B cell (primary cell): ENCODE measurements at regions not wholly inside any gene's neighbourhood (a gene's known extent, or its start where the extent isn't known, plus 50 kb on each side); places are given as distances from the start of the nearest gene placed in this dataset.

Experiments used
- EZH2 ChIP-seq: IDR thresholded peaks from 2 replicates; pipeline ENCODE4 v1.6.1; 2012; ENCODE audit warnings: borderline replicate concordance, low read depth, mild to moderate bottlenecking, moderate library complexity, low read length; ENCODE audit not compliant: insufficient read depth, poor library complexity, severe bottlenecking
- TF ChIP-seq, protein P1 (sequence below): fragments of 200-600 bp; IDR thresholded peaks from one replicate; pipeline ENCODE4 v1.8.0; 2022; ENCODE audit warnings: antibody characterized with exemption, mild to moderate bottlenecking

DNA sequence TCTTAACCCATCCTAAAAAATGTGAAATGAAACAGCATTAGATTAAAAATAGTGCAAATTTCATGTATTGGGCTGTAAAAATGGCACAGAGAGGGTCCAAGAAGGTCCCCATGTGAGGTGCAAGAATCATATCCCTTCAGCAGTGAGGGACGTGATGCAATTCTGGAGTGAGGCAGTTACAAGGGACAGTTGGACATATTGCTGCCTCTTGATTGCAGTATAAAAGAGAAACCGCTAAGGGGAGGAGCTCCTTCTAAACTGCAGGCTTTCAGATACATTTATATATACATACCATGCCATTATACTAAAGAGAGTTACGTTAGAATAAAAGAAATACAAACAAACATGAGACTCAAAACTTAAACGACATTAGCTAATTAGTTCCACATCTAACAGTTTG, 304.2 kb upstream of the CTNNB1 start:
- TF ChIP-seq, protein P1, sequence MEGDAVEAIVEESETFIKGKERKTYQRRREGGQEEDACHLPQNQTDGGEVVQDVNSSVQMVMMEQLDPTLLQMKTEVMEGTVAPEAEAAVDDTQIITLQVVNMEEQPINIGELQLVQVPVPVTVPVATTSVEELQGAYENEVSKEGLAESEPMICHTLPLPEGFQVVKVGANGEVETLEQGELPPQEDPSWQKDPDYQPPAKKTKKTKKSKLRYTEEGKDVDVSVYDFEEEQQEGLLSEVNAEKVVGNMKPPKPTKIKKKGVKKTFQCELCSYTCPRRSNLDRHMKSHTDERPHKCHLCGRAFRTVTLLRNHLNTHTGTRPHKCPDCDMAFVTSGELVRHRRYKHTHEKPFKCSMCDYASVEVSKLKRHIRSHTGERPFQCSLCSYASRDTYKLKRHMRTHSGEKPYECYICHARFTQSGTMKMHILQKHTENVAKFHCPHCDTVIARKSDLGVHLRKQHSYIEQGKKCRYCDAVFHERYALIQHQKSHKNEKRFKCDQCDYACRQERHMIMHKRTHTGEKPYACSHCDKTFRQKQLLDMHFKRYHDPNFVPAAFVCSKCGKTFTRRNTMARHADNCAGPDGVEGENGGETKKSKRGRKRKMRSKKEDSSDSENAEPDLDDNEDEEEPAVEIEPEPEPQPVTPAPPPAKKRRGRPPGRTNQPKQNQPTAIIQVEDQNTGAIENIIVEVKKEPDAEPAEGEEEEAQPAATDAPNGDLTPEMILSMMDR = no peak
- no peak for TF ChIP-seq EZH2
